A549 (cell line): ENCODE measurements at regions not wholly inside any gene's neighbourhood (a gene's known extent, or its start where the extent isn't known, plus 50 kb on each side); places are given as distances from the start of the nearest gene placed in this dataset.
A peak's percentile ranks its signal among the peaks of the same experiment; 100 is the strongest.

Experiments
- ATAC-seq, 2 experiments: fragments of 200-7000 bp in 1 of 2; fragments of >200 bp in 1 of 2; cut with Nextera tagmentation in 1 of 2; cut with Tn5 transposase in 1 of 2; 3 replicates each; pipeline versions ENCODE4 v1.8.0 to v1.9.1; 2018 to 2020; ENCODE audit warnings: mild to moderate bottlenecking in 1 of 2, moderate library complexity in 1 of 2
- CTCF ChIA-PET: fragments of 300-600 bp; sonication (Branson Sonifier 250); formaldehyde crosslinking; extraction: SDS; loops from one replicate; lab custom pipeline; 2021; ENCODE audit warnings: antibody characterized with exemption, inconsistent platforms; lab: Yijun Ruan, JAX
- POLR2A ChIA-PET: fragments of 350-600 bp; formaldehyde crosslinking; extraction: SDS; loops from one replicate; lab custom pipeline; 2021; ENCODE audit warnings: antibody characterized with exemption, inconsistent platforms; lab: Yijun Ruan, JAX
- DNase-seq, 2 experiments: peaks; one replicate each; pipeline versions ENCODE4 v3.0.0 to v3.0.0-alpha.2; 2011 to 2016; ENCODE audit warnings: low read depth in 1 of 2, low spot score in 1 of 2
- FAIRE-seq: peaks from 2 replicates; lab custom pipeline; 2011; peaks lifted over from hg19 to GRCh38; lab: Jason Lieb, UNC
- H3K27ac ChIP-seq, 2 experiments: fragments of >200 bp; sonication (Bioruptor Twin); formaldehyde crosslinking; 3 replicates each; pipeline ENCODE4 v1.5.1; 2016 to 2017
- H3K4me1 ChIP-seq: fragments of >200 bp; sonication (Bioruptor Twin); formaldehyde crosslinking; 3 replicates; pipeline ENCODE4 v1.6.1; 2016
- H3K4me2 ChIP-seq: fragments of >200 bp; sonication (Bioruptor Twin); formaldehyde crosslinking; 3 replicates; pipeline ENCODE4 v1.6.1; 2016
- H3K4me3 ChIP-seq: fragments of >200 bp; sonication (Bioruptor Twin); formaldehyde crosslinking; 3 replicates; pipeline ENCODE4 v1.5.1; 2016
- H3K9me3 ChIP-seq: fragments of >200 bp; sonication (Bioruptor Twin); formaldehyde crosslinking; 3 replicates; pipeline ENCODE4 v1.6.1; 2016
- CBX2 ChIP-seq: fragments of 200-600 bp; sonication (generic); IDR thresholded peaks from 2 replicates; pipeline ENCODE4 v1.6.1; 2016; ENCODE audit warnings: low read depth, mild to moderate bottlenecking, borderline replicate concordance
- CHD2 ChIP-seq: fragments of 150-350 bp; IDR thresholded peaks from 2 replicates; pipeline ENCODE4 v1.6.1; 2014; ENCODE audit warnings: low read length; ENCODE audit not compliant: partially characterized antibody
- CTCF ChIP-seq: fragments of >200 bp; sonication (Bioruptor Twin); formaldehyde crosslinking; IDR thresholded peaks from 3 replicates; pipeline ENCODE4 v1.5.1; 2016
- EHF ChIP-seq: fragments of 250-450 bp; sonication (Bioruptor Pico); IDR thresholded peaks from 2 replicates; pipeline ENCODE4 v1.5.0; 2020; ENCODE audit warnings: mild to moderate bottlenecking
- EHMT2 ChIP-seq: fragments of 200-600 bp; sonication (generic); IDR thresholded peaks from 2 replicates; pipeline ENCODE4 v1.6.1; 2016; ENCODE audit warnings: antibody characterized with exemption, low read depth, mild to moderate bottlenecking, moderate library complexity
- EP300 ChIP-seq, 2 experiments: fragments of >200 bp; sonication (Bioruptor Twin); formaldehyde crosslinking; IDR thresholded peaks; 2 replicates in 1 of 2; 3 replicates in 1 of 2; pipeline ENCODE4 v1.6.1; 2016 to 2017
- FOSB ChIP-seq: fragments of 250-450 bp; sonication (Bioruptor Pico); IDR thresholded peaks from 2 replicates; pipeline ENCODE4 v1.5.0; 2020; ENCODE audit warnings: mild to moderate bottlenecking, moderate library complexity
- FOSL2 ChIP-seq, 2 experiments: fragments of 450-650 bp in 1 of 2; fragments of >200 bp in 1 of 2; sonication (Bioruptor Twin) in 1 of 2; formaldehyde crosslinking; IDR thresholded peaks; 2 replicates each; pipeline versions ENCODE4 v1.5.0 to v1.6.1; 2016 to 2020; ENCODE audit warnings: mild to moderate bottlenecking in 1 of 2, moderate library complexity in 1 of 2
- GATA3 ChIP-seq: IDR thresholded peaks from 2 replicates; pipeline ENCODE4 v1.6.1; 2012; ENCODE audit warnings: borderline replicate concordance
- HOXB13 ChIP-seq: fragments of 250-450 bp; sonication (Bioruptor Pico); IDR thresholded peaks from 2 replicates; pipeline ENCODE4 v1.5.0; 2020; ENCODE audit warnings: low read depth, mild to moderate bottlenecking, moderate library complexity
- JUN ChIP-seq, 2 experiments: fragments of >200 bp; sonication (Bioruptor Twin); formaldehyde crosslinking; IDR thresholded peaks; 2 replicates in 1 of 2; 3 replicates in 1 of 2; pipeline ENCODE4 v1.6.1; 2016 to 2017
- JUNB ChIP-seq: fragments of >200 bp; sonication (Bioruptor Twin); formaldehyde crosslinking; IDR thresholded peaks from 2 replicates; pipeline ENCODE4 v1.6.1; 2016
- KDM5A ChIP-seq: fragments of 200-600 bp; sonication (generic); IDR thresholded peaks from 2 replicates; pipeline ENCODE4 v1.6.1; 2016; ENCODE audit warnings: antibody characterized with exemption, mild to moderate bottlenecking
- NFE2L2 ChIP-seq: fragments of 150-350 bp; conservative IDR thresholded peaks from 2 replicates; pipeline ENCODE4 v1.6.1; 2014; ENCODE audit warnings: low read length
- NPAS2 ChIP-seq: fragments of 250-450 bp; sonication (Bioruptor Pico); IDR thresholded peaks from 2 replicates; pipeline ENCODE4 v1.8.0; 2022; ENCODE audit warnings: mild to moderate bottlenecking, moderate library complexity, borderline replicate concordance
- PHF8 ChIP-seq: fragments of 200-600 bp; sonication (generic); IDR thresholded peaks from 2 replicates; pipeline ENCODE4 v1.6.1; 2016; ENCODE audit warnings: low read depth, mild to moderate bottlenecking, antibody characterized with exemption, moderate library complexity, borderline replicate concordance
- RARB ChIP-seq: fragments of 250-450 bp; sonication (Bioruptor Pico); IDR thresholded peaks from 2 replicates; pipeline ENCODE4 v1.8.0; 2021; ENCODE audit warnings: mild to moderate bottlenecking, moderate library complexity
- REST ChIP-seq: fragments of 200-600 bp; sonication (generic); IDR thresholded peaks from 2 replicates; pipeline ENCODE4 v1.6.1; 2016; ENCODE audit warnings: antibody characterized with exemption, mild to moderate bottlenecking, moderate library complexity
- WGBS: methylation state at CpG from one replicate; pipeline ENCODE4 v1.1.6; 2017; ENCODE audit errors: missing lambda C conversion rate; 5-methylcytosine and 5-hydroxymethylcytosine counted together
- TF ChIP-seq, protein P1 (sequence below): fragments of 450-650 bp; IDR thresholded peaks from 2 replicates; pipeline ENCODE4 v1.6.1; 2014; ENCODE audit warnings: antibody characterized with exemption
- TF ChIP-seq, protein P2 (sequence below): fragments of 250-450 bp; sonication (Bioruptor Pico); IDR thresholded peaks from 2 replicates; pipeline ENCODE4 v1.5.0; 2021; ENCODE audit warnings: mild to moderate bottlenecking, moderate library complexity, borderline replicate concordance

- peak; percentile 37; the same call in 1 of the 2 replicates for TF ChIP-seq GATA3
- TF ChIP-seq NPAS2 (CRISPR knock-in tag) = no peak
- CTCF ChIA-PET = no interaction called here
- no peak overlapping the region for H3K4me2 ChIP-seq
Observed at GRCh38 chr14:71388862-71389261, 481.6 kb downstream of the PCNX1 start.

GRCh38 chr14:71394386-71394785, 487.1 kb downstream of the PCNX1 start:
- no peak for TF ChIP-seq RARB (CRISPR knock-in tag)
- TF ChIP-seq PHF8 = no peak
- TF ChIP-seq KDM5A = no peak
- no peak for TF ChIP-seq CBX2
- no peak for TF ChIP-seq HOXB13
- TF ChIP-seq CHD2 = no peak
- TF ChIP-seq FOSL2 (IDR thresholded peaks at IDR 0.05) = no peak
- no peak for TF ChIP-seq FOSL2 (CRISPR knock-in tag; IDR thresholded peaks at IDR 0.05)
- TF ChIP-seq REST = no peak
- no peak for TF ChIP-seq JUN (IDR thresholded peaks at IDR 0.05)
- TF ChIP-seq FOSB = no peak
- TF ChIP-seq GATA3 = no peak
- no peak for TF ChIP-seq EHMT2
- no peak for TF ChIP-seq NFE2L2
- TF ChIP-seq CTCF = no peak
- TF ChIP-seq EP300 (IDR thresholded peaks at IDR 0.05) = no peak
- TF ChIP-seq EHF = no peak
- TF ChIP-seq, protein P1, sequence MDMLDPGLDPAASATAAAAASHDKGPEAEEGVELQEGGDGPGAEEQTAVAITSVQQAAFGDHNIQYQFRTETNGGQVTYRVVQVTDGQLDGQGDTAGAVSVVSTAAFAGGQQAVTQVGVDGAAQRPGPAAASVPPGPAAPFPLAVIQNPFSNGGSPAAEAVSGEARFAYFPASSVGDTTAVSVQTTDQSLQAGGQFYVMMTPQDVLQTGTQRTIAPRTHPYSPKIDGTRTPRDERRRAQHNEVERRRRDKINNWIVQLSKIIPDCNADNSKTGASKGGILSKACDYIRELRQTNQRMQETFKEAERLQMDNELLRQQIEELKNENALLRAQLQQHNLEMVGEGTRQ = no peak
- TF ChIP-seq, protein P2, sequence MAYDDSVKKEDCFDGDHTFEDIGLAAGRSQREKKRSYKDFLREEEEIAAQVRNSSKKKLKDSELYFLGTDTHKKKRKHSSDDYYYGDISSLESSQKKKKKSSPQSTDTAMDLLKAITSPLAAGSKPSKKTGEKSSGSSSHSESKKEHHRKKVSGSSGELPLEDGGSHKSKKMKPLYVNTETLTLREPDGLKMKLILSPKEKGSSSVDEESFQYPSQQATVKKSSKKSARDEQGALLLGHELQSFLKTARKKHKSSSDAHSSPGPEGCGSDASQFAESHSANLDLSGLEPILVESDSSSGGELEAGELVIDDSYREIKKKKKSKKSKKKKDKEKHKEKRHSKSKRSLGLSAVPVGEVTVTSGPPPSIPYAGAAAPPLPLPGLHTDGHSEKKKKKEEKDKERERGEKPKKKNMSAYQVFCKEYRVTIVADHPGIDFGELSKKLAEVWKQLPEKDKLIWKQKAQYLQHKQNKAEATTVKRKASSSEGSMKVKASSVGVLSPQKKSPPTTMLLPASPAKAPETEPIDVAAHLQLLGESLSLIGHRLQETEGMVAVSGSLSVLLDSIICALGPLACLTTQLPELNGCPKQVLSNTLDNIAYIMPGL (CRISPR knock-in tag) = no peak
- TF ChIP-seq JUNB = no peak
- CTCF ChIA-PET = interaction anchor here (1.6 kb wide), 1 partner anchor 9 kb away, joined by 4 read pairs; no protein-coding TSS in a partner anchor
- ATAC-seq = no peak

More at GRCh38 chr14:71388862-71389261, 481.6 kb downstream of the PCNX1 start:
- 31% methylated on average over 4 of the region's 4 CpGs for WGBS
- no peaks in the 10 kb centered on the region for H3K9me3 ChIP-seq
- POLR2A ChIA-PET = no interaction called here
- FAIRE-seq (no peak), DNase-seq (no peak), ATAC-seq (no peak)
- H3K4me3 ChIP-seq = no peak overlapping the region
- H3K27ac ChIP-seq = no peak overlapping the region
- no peaks in the 10 kb centered on the region for H3K4me1 ChIP-seq

More at GRCh38 chr14:71394386-71394785, 487.1 kb downstream of the PCNX1 start:
- Histone ChIP-seq H3K4me1 (no peaks in the 10 kb centered on the region), H3K4me3 (no peak overlapping the region), H3K9me3 (no peaks in the 10 kb centered on the region), H3K4me2 (no peak overlapping the region), H3K27ac (no peak overlapping the region)
- 45% methylated on average over 2 of the region's 2 CpGs for WGBS
- FAIRE-seq (no peak), DNase-seq (no peak)
- POLR2A ChIA-PET = no interaction called here
